AG20443 (cell line): ENCODE measurements at regions not wholly inside any gene's neighbourhood (a gene's known extent, or its start where the extent isn't known, plus 50 kb on each side); places are given as distances from the start of the nearest gene placed in this dataset.
"Not testable (repeated sequence)": the region's sequence is repeated elsewhere in the genome, so short reads cannot be mapped to it uniquely, and the experiment has no call there.

ENCODE experiments used
- DNase-seq: peaks from one replicate; pipeline ENCODE4 v3.0.0; 2012; ENCODE audit warnings: low spot score, mixed read lengths

DNA sequence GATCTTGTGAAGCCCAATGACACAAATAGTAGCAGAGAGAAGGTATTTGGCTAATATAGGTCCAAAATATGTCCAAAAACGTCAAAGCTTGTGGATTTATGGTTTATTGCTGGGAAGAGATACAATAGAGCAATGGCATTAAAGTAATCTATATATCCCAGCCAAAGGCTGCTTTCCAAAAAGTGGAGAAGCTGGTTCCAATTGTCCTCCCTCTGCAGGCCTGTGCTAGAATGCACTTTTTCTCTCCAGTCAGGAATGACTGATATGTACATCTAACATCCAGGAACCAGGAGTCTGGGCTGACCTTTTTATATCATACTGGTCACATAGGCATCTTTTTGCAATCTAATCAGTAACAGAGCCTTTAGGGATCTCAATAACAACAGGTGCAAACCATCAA is 167.1 kb upstream of the FAM3C start:
- DNase-seq: no peak

- no peak for DNase-seq
Observed at GRCh38 chr7:121562259-121562658, 166.2 kb upstream of the FAM3C start.

DNA sequence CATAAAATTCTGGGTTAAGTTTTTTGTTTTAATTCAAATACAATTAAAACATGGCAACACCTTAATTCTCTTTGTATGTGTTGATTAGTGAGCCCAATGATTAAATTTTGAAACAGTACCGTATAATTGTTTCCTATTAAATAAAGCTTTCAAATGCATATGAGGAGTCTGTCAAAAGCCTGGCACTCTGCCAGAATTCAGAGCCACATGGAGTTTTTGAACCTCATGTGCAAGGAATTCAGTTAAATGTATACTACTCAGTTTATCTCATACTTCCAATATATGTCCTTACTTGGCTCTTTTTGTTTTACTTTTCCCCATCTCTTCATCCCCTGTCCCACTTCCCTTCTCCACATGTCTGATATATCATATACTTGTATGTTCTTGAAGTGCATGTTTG is 165.6 kb upstream of the FAM3C start:
- DNase-seq: no peak

GRCh38 chr7:121560267-121560990 is 164.3 kb upstream of the FAM3C start:
- DNase-seq: no peak

DNA sequence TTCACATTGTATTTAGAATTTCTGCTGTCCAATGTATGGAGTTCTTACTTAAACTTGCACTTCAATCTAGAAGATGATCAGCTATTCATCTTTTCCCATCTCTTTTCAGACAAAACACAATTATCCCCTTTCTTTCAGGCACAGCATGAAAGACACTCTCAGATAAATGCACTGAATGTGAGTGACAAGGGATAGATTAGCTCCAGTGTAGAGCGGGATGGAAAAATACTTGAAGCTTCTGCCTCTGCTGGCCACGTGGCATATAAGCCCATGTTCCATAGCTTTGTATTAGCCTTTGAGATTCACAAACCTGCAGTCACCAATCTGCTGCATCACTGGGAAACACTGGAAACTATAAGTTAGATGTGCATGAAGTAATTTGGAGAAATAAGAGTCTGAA is 162.2 kb upstream of the FAM3C start:
- no peak for DNase-seq

DNA sequence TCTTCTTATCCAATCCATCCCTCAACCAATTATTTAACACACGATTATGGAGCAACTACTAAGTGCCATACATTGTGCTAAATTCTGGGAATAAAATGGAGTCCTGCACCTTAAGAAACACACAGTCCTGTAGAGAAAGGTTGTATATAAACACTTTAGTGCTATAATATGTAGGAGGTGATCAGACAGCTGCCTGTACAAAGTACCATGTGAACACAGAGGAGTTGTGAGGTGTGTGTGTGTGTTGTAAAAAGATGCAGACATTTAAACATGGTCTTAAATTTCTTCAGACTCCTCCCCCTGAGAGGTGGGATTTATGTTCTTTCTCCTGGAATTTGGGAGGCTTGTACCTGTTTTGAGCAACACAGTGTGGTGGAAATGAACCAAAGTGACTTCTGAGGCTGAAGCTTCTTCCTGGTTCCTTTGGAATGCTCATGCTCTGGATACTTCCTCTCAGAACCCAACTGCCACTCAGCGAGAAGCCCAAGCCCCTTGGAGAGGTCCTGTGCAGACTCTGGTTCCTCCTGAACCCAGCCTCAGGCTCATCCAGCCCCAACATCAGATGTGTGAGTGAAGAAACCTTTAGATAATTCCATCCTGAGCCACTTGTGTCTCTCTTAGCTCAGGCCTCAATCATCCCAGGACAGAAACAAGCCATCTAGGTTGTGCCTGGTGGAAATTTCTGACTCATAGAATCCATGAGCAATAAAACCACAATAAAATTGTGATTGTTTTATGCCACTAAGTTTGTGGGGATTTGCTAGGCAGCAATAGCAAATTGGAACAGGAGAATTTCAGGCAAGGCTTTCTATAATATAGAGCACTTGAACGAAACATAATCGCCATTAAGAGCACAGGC is 161.2 kb upstream of the FAM3C start:
- peak; percentile 13 for DNase-seq

DNA sequence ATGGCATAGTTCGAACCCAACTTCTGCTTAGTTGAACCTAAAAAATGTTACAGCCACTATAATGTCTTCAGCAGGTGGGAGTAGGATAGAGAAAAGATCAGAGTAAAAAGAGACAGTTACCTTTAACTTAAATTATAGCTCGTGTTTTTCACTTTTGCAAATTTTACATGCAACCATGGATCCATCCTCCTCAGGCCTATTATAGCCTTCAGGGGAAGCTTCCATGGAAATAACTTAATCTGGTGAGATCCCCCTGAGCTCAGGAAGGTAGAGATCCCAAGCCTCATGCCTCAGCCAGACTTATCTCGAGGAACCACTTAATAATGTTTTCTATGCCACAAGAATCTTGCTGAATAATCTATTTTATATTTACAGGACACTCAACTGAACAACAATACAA is 159.4 kb upstream of the FAM3C start:
- DNase-seq: no peak

- peak; percentile 67 for DNase-seq
Observed at GRCh38 chr7:121547544-121548092, 151.5 kb upstream of the FAM3C start.

- no peak for DNase-seq
Observed at GRCh38 chr7:121546632-121547543, 150.8 kb upstream of the FAM3C start.

DNA sequence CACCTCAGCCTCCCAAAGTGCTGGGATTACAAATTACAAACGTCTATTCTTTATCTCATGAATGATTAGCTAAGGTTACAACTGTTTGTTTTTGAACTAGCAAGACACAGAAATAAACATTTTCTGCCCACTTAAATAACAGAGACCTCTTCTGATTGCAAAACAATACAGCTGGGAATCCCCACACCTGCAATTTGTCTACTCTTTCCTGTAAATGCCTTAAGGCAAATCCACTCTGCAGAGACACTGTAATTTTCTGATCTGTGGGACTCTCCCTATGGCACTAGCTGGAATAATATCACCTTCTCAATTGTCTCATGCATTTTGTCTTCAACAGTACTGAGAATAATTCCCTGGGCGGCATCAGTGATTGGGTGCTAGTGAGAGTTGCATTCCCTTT is 149.3 kb upstream of the FAM3C start:
- no peak for DNase-seq

DNA sequence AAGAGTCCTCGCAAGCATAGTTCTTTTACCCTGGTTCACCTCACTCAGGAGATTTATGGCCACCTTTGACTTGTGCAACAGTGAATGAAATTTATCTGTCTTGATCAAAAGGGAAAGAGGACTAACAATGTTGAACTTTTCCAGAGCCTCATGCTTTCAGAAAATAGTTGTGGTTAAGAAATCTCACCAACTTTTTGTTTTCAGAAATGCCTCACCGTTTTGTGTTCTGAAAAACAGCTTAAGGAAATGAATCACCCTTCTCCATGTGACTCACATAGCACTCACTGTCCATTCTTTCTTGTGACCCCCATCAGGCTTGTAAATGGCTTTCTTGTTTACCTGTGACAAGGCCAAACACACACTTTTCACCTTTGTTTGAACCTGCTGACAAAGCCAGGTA is 148.6 kb upstream of the FAM3C start:
- DNase-seq: peak; percentile 82

GRCh38 chr7:121544238-121544637 is 148.1 kb upstream of the FAM3C start:
- no peak for DNase-seq

- no peak for DNase-seq
Observed at GRCh38 chr7:121541457-121541856, 145.3 kb upstream of the FAM3C start.

DNA sequence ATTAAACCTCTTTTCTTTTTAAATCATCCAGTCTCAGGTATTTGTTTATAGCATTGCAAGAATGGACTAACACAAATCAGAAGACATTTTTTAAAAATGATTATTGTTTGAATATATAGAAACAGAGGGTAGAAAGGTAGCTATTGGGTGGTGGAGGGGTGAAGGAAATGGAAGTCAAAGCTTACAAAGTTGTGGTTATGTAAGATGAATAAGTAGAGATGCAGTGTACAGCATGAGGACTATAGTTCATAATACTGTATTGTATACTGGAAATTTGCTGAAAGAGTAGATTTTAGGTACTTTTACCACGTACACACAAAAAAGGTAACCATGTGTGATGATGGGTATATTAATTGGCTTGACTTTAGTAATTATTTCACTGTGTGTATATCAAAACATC is 144.0 kb upstream of the FAM3C start:
- DNase-seq: no peak

- no peak for DNase-seq
Observed at GRCh38 chr7:121537031-121537430, 140.9 kb upstream of the FAM3C start.

DNA sequence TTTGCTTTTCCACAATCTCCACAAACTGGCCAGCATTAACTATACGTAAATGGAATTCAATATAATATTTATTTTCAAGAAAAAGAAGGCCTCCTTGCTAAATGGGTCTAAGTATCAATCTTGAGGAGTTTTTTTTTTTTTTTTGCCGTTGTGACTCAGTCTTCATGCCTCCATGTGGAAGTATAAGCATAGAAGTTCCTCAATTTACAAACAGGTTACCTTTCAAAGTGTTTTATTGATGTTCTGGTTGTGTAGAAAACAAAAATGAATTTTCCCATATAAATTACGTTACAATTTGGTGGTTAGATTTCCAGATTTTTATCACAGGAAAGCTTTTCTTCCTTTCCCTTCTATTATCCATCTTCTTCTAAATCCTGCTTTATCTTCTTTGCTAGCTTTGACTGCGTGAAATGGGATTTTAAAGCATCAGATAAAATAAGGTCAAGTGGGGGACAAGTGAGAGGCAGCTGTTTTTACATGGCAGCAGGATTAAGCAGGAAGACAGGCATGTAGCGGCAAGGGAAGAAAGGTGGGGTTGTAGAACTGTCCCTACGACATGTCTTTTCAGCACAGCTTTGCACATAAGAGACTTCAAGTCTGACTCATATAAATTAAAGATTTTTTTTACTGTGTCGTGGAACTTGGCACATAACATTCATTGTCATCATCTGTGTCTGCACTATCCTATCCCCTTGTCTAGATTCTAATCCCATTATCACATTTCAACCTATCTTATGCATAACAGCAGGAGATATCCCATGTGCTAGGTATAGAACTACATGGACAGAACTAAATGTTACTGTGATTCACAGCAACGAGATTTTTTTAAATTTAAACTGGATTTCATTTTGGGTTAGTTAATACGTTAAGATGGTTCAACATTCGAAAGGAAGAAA is 135.3 kb upstream of the FAM3C start:
- DNase-seq: no peak

DNA sequence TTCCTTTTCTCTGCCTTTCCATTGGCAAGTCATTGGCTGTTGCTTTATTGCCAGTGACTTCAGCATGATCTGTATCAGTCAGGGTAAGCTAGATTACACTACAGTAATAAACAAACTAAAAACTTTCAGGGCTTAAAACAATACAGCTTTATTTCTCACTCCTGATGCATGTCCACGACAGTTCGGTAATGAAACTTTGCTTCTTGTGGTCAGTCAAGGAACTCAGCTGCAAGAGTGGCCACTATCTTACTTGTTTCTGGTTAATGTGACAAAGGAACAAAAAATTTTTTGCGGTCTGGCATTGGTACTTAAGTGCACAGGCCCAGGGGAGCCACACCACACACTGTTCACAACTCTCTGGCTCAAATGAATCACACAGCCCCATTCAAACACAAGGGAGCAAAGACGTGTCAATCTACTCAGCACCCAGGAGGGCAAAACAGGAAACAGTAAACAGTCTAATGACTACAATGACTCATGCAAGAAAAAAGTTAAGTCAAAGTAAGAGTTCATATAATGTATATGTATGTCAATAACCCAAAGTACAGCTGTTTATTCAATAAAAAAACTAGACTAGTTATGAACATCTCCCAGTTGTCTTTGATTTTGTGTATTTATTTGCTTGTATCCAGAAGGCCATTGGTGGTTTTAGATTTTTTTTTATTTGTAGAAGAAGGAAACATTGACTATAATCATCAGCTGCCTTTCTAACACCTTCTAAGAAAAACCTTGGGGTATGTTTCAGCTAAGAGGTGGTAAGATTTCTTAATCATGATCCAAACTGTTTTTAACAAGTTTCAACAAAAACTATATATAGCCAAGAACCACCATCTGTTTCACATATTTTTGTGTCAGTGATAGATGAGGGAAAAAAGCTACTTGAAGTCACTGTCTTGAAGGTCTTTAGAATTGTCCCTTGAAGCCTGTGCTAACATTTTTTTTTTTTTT is 134.4 kb upstream of the FAM3C start:
- DNase-seq: peak; percentile 79

DNA sequence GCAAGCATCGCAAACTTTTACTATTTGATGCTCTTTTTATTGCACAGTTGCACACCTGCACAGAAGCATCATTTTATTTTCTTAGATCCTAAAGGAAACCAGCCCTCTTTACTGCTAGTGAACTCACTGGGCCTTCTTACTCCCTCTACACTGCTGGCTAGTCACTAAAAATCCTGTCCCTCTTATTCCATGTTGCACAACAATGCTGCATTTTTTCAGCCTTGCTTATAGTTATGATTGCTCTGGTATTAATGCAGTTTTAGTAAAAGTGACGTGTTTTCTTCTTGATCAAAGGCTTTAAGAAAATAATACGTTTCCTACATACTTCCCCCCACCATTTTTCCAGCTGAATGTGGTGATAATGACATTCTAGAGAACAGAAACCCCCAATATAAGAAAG is 132.9 kb upstream of the FAM3C start:
- no peak for DNase-seq

DNA sequence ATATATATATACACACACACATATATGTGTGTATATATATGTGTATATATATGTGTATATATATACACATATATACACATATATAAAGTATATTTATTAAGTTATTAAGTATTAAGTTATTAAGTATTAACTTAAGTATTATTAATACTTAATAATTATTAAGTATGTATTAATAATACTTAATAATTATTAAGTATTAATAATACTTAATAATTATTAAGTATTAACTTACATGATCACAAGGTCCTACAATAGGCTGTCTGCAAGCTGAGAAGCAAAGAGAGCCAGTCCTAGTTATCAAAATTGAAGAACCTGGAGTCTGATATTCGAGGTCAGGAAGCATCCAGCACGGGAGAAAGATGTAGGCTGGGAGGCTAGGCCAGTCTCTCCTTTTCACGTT is 130.1 kb upstream of the FAM3C start:
- not testable (repeated sequence) for DNase-seq
